CD14-positive monocyte (primary cell): ENCODE measurements at regions not wholly inside any gene's neighbourhood (a gene's known extent, or its start where the extent isn't known, plus 50 kb on each side); places are given as distances from the start of the nearest gene placed in this dataset.

Source experiments
- DNase-seq, 3 donors: peaks; one replicate each; pipeline ENCODE4 v3.0.0-alpha.2; 2011 to 2022
- H2AFZ ChIP-seq: 2 replicates; pipeline ENCODE4 v1.6.0; 2012; ENCODE audit warnings: mild to moderate bottlenecking, low read depth, low read length, inconsistent platforms; ENCODE audit not compliant: insufficient read depth, poor library complexity, severe bottlenecking
- H3K27ac ChIP-seq, 2 donors: 1 replicate in 1 of 2; 2 replicates in 1 of 2; pipeline ENCODE4 v1.5.1; 2012 to 2013; ENCODE audit warnings: low read length in 2 of 2, control low read depth in 1 of 2, inconsistent platforms in 1 of 2, low read depth in 1 of 2, mild to moderate bottlenecking in 1 of 2
- H3K27me3 ChIP-seq, 2 donors: one replicate each; pipeline versions ENCODE4 v1.6.0 to v1.6.1; 2011 to 2013; ENCODE audit warnings: low read length in 2 of 2; ENCODE audit not compliant: control insufficient read depth in 2 of 2, insufficient read depth in 2 of 2
- H3K36me3 ChIP-seq, 2 donors: replicated peaks in 1 of 2; 1 replicate in 1 of 2; 2 replicates in 1 of 2; pipeline versions ENCODE4 v1.5.1 to v1.6.1; 2012 to 2013; ENCODE audit warnings: low read length in 2 of 2, control low read depth in 1 of 2, inconsistent platforms in 1 of 2, mild to moderate bottlenecking in 1 of 2; ENCODE audit not compliant: insufficient read depth in 2 of 2, control insufficient read depth in 1 of 2
- H3K4me1 ChIP-seq, 2 donors: 1 replicate in 1 of 2; 2 replicates in 1 of 2; pipeline versions ENCODE4 v1.5.1 to v1.6.1; 2012 to 2013; ENCODE audit warnings: low read length in 2 of 2, control low read depth in 1 of 2, inconsistent platforms in 1 of 2, mild to moderate bottlenecking in 1 of 2, moderate library complexity in 1 of 2; ENCODE audit not compliant: insufficient read depth in 2 of 2, control insufficient read depth in 1 of 2
- H3K4me2 ChIP-seq: replicated peaks from 2 replicates; pipeline ENCODE3; 2012; ENCODE audit warnings: low read length, moderate library complexity, mild to moderate bottlenecking; ENCODE audit not compliant: poor library complexity, severe bottlenecking; ENCODE audit errors: extremely low read depth
- H3K4me3 ChIP-seq, 3 experiments: fragments of 200-600 bp in 1 of 3; sonication (generic) in 1 of 3; replicated peaks in 1 of 3; 1 replicate in 2 of 3; 2 replicates in 1 of 3; pipeline ENCODE4 v1.5.1; 2011 to 2013; ENCODE audit warnings: low read length in 3 of 3, mild to moderate bottlenecking in 3 of 3, control low read depth in 2 of 3, low read depth in 2 of 3, inconsistent platforms in 1 of 3, moderate library complexity in 1 of 3
- H3K79me2 ChIP-seq: 2 replicates; pipeline ENCODE4 v1.6.0; 2012; ENCODE audit warnings: mild to moderate bottlenecking, control low read depth, inconsistent platforms, low read length, moderate library complexity; ENCODE audit not compliant: insufficient read depth
- H3K9ac ChIP-seq: 2 replicates; pipeline ENCODE4 v1.6.0; 2017; ENCODE audit warnings: low read length, mild to moderate bottlenecking; ENCODE audit not compliant: insufficient read depth, poor library complexity, severe bottlenecking
- H3K9me3 ChIP-seq, 2 donors: replicated peaks in 1 of 2; 1 replicate in 1 of 2; 2 replicates in 1 of 2; pipeline versions ENCODE4 v1.5.1 to v1.6.1; 2012 to 2013; ENCODE audit warnings: low read length in 2 of 2, control low read depth in 1 of 2; ENCODE audit not compliant: control insufficient read depth in 1 of 2, insufficient read depth in 1 of 2
- H4K20me1 ChIP-seq: 2 replicates; pipeline ENCODE4 v1.6.0; 2012; ENCODE audit warnings: mild to moderate bottlenecking, low read length, control low read depth, moderate library complexity; ENCODE audit not compliant: insufficient read depth
- H3K27ac Mint-ChIP-seq, 7 donors: one replicate each; pipeline ENCODE4 v1.8.0; 2020; ENCODE audit warnings: mild to moderate bottlenecking in 7 of 7, mixed read lengths in 7 of 7, moderate library complexity in 6 of 7, inconsistent platforms in 2 of 7
- H3K27me3 Mint-ChIP-seq, 3 donors: one replicate each; pipeline ENCODE4 v1.8.0; 2021 to 2022; ENCODE audit warnings: low read depth in 3 of 3, mild to moderate bottlenecking in 3 of 3, mixed read lengths in 3 of 3, moderate library complexity in 3 of 3, inconsistent platforms in 1 of 3
- H3K36me3 Mint-ChIP-seq, 2 donors: one replicate each; pipeline ENCODE4 v1.8.0; 2020; ENCODE audit warnings: mixed read lengths in 2 of 2, inconsistent platforms in 1 of 2, mild to moderate bottlenecking in 1 of 2
- H3K4me1 Mint-ChIP-seq: one replicate; pipeline ENCODE4 v1.8.0; 2020; ENCODE audit warnings: mild to moderate bottlenecking, mixed read lengths
- H3K4me3 Mint-ChIP-seq, 2 donors: one replicate each; pipeline ENCODE4 v1.8.0; 2020; ENCODE audit warnings: mild to moderate bottlenecking in 2 of 2, mixed read lengths in 2 of 2, moderate library complexity in 1 of 2
- H3K9me3 Mint-ChIP-seq, 7 donors: one replicate each; pipeline ENCODE4 v1.8.0; 2020 to 2022; ENCODE audit warnings: mixed read lengths in 7 of 7, mild to moderate bottlenecking in 6 of 7, moderate library complexity in 6 of 7, inconsistent platforms in 2 of 7
- WGBS: methylation state at CpG from one replicate; pipeline ENCODE4 v1.1.5; 2013; ENCODE audit warnings: missing lambda C conversion rate; ENCODE audit not compliant: insufficient coverage; 5-methylcytosine and 5-hydroxymethylcytosine counted together
- intact Hi-C, 2 donors: fragments of 100-400 bp; cut with micrococcal nuclease; formaldehyde crosslinking; loops; one replicate each; pipeline versions ENCODE4 v1.15.0 to v1.15.1; 2023
- TF ChIP-seq, protein P1 (sequence below): fragments of 200-600 bp; IDR thresholded peaks from one replicate; pipeline ENCODE4 v1.8.0; 2022; ENCODE audit warnings: antibody characterized with exemption, mild to moderate bottlenecking

DNA sequence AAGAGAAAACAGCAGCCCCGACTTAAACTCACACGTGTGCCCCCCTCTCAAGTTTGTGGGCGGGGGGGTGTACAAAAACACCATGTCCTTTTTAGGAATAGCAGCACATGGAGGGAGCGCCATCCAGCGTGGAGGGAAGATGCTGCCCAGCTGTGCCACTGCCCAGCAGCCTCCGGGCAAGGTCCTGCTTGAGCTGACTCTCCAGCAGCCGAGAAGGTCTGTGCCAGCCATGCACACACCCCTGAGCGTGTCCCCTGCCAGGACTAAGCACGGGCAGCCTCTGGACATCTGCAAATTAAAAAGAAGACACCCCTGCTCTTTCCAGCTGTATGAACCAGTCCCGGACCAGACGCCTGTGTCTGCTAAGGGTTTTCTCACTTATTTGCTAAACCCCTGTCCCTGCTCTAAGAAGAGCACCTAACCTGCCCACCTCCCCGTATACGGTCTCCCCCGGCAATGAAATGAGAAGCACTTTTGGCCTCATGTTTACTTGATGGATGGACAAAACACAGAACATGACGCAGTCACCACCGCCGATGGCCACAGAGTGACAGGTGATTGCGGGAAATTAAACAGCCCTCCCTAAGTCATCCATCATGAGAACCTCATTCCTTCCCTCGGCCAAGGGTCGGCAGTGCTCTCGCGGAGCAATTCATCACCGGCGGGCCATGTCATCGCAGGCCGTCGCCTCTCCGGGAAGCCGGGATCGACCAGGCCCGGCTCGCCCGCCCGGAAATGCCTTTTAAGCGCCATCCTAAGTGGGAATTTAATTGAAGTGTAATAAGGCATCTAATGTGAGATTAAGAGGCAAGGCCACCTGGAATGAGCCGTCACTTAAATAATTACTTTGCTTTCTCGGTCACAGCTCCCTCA is 96.9 kb downstream of the OLFM1 start:
- TF ChIP-seq, protein P1, sequence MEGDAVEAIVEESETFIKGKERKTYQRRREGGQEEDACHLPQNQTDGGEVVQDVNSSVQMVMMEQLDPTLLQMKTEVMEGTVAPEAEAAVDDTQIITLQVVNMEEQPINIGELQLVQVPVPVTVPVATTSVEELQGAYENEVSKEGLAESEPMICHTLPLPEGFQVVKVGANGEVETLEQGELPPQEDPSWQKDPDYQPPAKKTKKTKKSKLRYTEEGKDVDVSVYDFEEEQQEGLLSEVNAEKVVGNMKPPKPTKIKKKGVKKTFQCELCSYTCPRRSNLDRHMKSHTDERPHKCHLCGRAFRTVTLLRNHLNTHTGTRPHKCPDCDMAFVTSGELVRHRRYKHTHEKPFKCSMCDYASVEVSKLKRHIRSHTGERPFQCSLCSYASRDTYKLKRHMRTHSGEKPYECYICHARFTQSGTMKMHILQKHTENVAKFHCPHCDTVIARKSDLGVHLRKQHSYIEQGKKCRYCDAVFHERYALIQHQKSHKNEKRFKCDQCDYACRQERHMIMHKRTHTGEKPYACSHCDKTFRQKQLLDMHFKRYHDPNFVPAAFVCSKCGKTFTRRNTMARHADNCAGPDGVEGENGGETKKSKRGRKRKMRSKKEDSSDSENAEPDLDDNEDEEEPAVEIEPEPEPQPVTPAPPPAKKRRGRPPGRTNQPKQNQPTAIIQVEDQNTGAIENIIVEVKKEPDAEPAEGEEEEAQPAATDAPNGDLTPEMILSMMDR, result no peak
- H3K9ac ChIP-seq, result no peak overlapping the region

DNA sequence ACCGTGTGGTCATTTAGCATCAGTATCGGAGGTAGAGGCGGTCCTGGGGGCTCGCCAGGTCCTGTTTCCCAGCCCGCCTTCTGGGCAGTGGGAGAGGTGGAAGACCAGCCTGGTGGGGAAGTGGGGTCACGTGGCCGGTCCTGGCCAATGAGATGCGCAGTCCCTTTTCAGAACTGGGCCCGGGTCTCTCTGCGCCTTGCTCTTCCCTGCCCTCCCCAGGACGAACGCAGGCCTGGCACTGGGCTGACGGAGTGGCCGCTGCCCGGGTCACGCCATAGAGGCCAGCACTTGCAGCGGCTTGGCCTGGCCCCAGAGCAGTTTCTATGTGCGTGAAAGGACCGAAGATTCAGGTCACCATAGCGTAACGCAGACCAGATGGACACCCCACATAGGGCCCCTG is 97.6 kb downstream of the OLFM1 start:
- intact Hi-C loops, result no loop called here
- Histone ChIP-seq H3K27ac (no peak overlapping the region), H3K9me3 (no peaks in the 10 kb centered on the region), H4K20me1 (no peaks in the 10 kb centered on the region), H2AFZ (no peak overlapping the region), H3K79me2 (no peaks in the 10 kb centered on the region), H3K36me3 (no peaks in the 10 kb centered on the region), H3K9ac (no peak overlapping the region), H3K4me2 (no peak overlapping the region), H3K4me1 (no peaks in the 10 kb centered on the region), H3K4me3 (no peak overlapping the region), H3K27me3 (no peaks in the 10 kb centered on the region)
- TF ChIP-seq, protein P1, result no peak
- no peak overlapping the region for H3K27ac Mint-ChIP-seq
- H3K4me3 Mint-ChIP-seq, result no peak overlapping the region
- no peaks in the 10 kb centered on the region for H3K9me3 Mint-ChIP-seq
- no peaks in the 10 kb centered on the region for H3K4me1 Mint-ChIP-seq
- no peaks in the 10 kb centered on the region for H3K36me3 Mint-ChIP-seq
- DNase-seq, result no peak
- 94% methylated on average over 21 of the region's 21 CpGs for WGBS
- peaks cover 7 to 19% (median 13%) of the 10 kb centered on the region in 3 donors for H3K27me3 Mint-ChIP-seq

More for the DNA sequence above, 96.9 kb downstream of the OLFM1 start:
- no peaks in the 10 kb centered on the region for H3K27me3 ChIP-seq
- no peak overlapping the region for H2AFZ ChIP-seq
- no peak overlapping the region for H3K4me3 ChIP-seq
- no peak for DNase-seq
- no peaks in the 10 kb centered on the region for H3K9me3 ChIP-seq
- 77% methylated on average over 20 of the region's 37 CpGs for WGBS
- no peaks in the 10 kb centered on the region for H3K4me1 Mint-ChIP-seq
- intact Hi-C loops, result no loop called here
- H3K36me3 ChIP-seq, result no peaks in the 10 kb centered on the region
- H3K79me2 ChIP-seq, result no peaks in the 10 kb centered on the region
- peaks cover 7 to 19% (median 13%) of the 10 kb centered on the region in 3 donors for H3K27me3 Mint-ChIP-seq
- H3K9me3 Mint-ChIP-seq, result no peaks in the 10 kb centered on the region
- no peaks in the 10 kb centered on the region for H3K4me1 ChIP-seq
- H3K27ac ChIP-seq, result no peak overlapping the region
- no peaks in the 10 kb centered on the region for H3K36me3 Mint-ChIP-seq
- no peak overlapping the region for H3K4me2 ChIP-seq
- no peaks in the 10 kb centered on the region for H4K20me1 ChIP-seq
- H3K4me3 Mint-ChIP-seq, result no peak overlapping the region
- no peak overlapping the region for H3K27ac Mint-ChIP-seq
